AG08395 (cell line): ENCODE measurements at regions not wholly inside any gene's neighbourhood (a gene's known extent, or its start where the extent isn't known, plus 50 kb on each side); places are given as distances from the start of the nearest gene placed in this dataset.
"Not testable (repeated sequence)": the region's sequence is repeated elsewhere in the genome, so short reads cannot be mapped to it uniquely, and the experiment has no call there.

Source experiments
- DNase-seq: peaks from one replicate; pipeline ENCODE4 v3.0.0; 2012; ENCODE audit warnings: mixed read lengths, low spot score

GRCh38 chr1:112818990-112819689, 104.0 kb upstream of the PPM1J start:
- DNase-seq = peak; percentile 33

GRCh38 chr1:112817555-112818373, 102.6 kb upstream of the PPM1J start:
- DNase-seq = no peak

- DNase-seq = no peak
These were observed 100.2 kb upstream of the PPM1J start for GRCh38 chr1:112815376-112815775.

GRCh38 chr1:112814645-112815044, 99.5 kb upstream of the PPM1J start:
- not testable (repeated sequence) for DNase-seq

GRCh38 chr1:112808861-112809684, 93.9 kb upstream of the PPM1J start:
- DNase-seq = peak; percentile 86

- no peak for DNase-seq
These were observed 92.9 kb upstream of the PPM1J start for GRCh38 chr1:112807999-112808398.

- no peak for DNase-seq
These were observed 92.0 kb upstream of the PPM1J start for GRCh38 chr1:112807117-112807516.

- no peak for DNase-seq
These were observed 91.0 kb upstream of the PPM1J start for GRCh38 chr1:112806090-112806642.

GRCh38 chr1:112805155-112805853, 90.2 kb upstream of the PPM1J start:
- DNase-seq = no peak

GRCh38 chr1:112803906-112804762, 89.0 kb upstream of the PPM1J start:
- peak; percentile 83 for DNase-seq

GRCh38 chr1:112800289-112800688, 85.2 kb upstream of the PPM1J start:
- no peak for DNase-seq

GRCh38 chr1:112798292-112798691, 83.2 kb upstream of the PPM1J start:
- no peak for DNase-seq

- no peak for DNase-seq
These were observed 82.1 kb upstream of the PPM1J start for GRCh38 chr1:112797224-112797623.

GRCh38 chr1:112794654-112795239, 79.6 kb upstream of the PPM1J start:
- no peak for DNase-seq

GRCh38 chr1:112793631-112794565, 78.8 kb upstream of the PPM1J start:
- no peak for DNase-seq

- DNase-seq = no peak
These were observed 76.6 kb upstream of the PPM1J start for GRCh38 chr1:112791723-112792104.

- DNase-seq = no peak
These were observed 76.0 kb upstream of the PPM1J start for GRCh38 chr1:112790920-112791722.

- DNase-seq = no peak
These were observed 73.4 kb upstream of the PPM1J start for GRCh38 chr1:112788561-112788960.
